K562 (cell line): ENCODE measurements at regions not wholly inside any gene's neighbourhood (a gene's known extent, or its start where the extent isn't known, plus 50 kb on each side); places are given as distances from the start of the nearest gene placed in this dataset.

Experiments
- ATAC-seq: fragments of 200-7000 bp; cut with Tn5 transposase; 3 replicates; pipeline ENCODE4 v1.9.1; 2020; ENCODE audit warnings: moderate library complexity
- BruUV-seq: library from RNA; stranded (reverse); fragments of 400-500 nt; replicated peaks from 2 replicates; lab custom pipeline; 2021; lab: Mats Ljungman, UMichigan
- CTCF ChIA-PET: fragments of 300-600 bp; formaldehyde crosslinking; extraction: SDS; loops from one replicate; lab custom pipeline; 2021; ENCODE audit warnings: low intra/inter-chr PET ratio; lab: Yijun Ruan, JAX
- POLR2A ChIA-PET: fragments of 300-600, 350-650 bp; sonication (Branson Sonifier 250); formaldehyde crosslinking; extraction: SDS; loops from one replicate; lab custom pipeline; 2021; ENCODE audit warnings: antibody characterized with exemption, inconsistent platforms; lab: Yijun Ruan, JAX
- DNase-seq, 4 experiments: peaks; one replicate each; pipeline versions ENCODE4 v3.0.0 to v3.0.0-alpha.2; 2011 to 2018; ENCODE audit warnings: low spot score in 3 of 4, mixed read lengths in 3 of 4; ENCODE audit errors: extremely low read depth in 1 of 4
- FAIRE-seq: peaks from 2 replicates; lab custom pipeline; 2011; peaks lifted over from hg19 to GRCh38; lab: Jason Lieb, UNC
- H2AFZ ChIP-seq: 2 replicates; pipeline ENCODE4 v1.6.0; 2011; ENCODE audit warnings: low read depth, low read length, control low read depth, inconsistent platforms
- H3K27ac ChIP-seq: fragments of 200-600 bp; 3 replicates; pipeline ENCODE4 v1.8.0; 2011; ENCODE audit warnings: low read depth, mild to moderate bottlenecking, control low read depth, inconsistent platforms, low read length, moderate library complexity, mixed read lengths; ENCODE audit errors: extremely low read depth
- H3K27me3 ChIP-seq, 2 experiments: fragments of 300-600 bp in 1 of 2; 2 replicates in 1 of 2; 3 replicates in 1 of 2; pipeline versions ENCODE4 v1.6.0 to v1.8.0; 2011; ENCODE audit warnings: inconsistent platforms in 2 of 2, low read length in 2 of 2, mild to moderate bottlenecking in 1 of 2, mixed read lengths in 1 of 2, moderate library complexity in 1 of 2; ENCODE audit not compliant: control insufficient read depth in 2 of 2, insufficient read depth in 2 of 2
- H3K36me3 ChIP-seq: fragments of 300-600 bp; 3 replicates; pipeline ENCODE4 v1.8.0; 2011; ENCODE audit warnings: mild to moderate bottlenecking, low read length, inconsistent platforms; ENCODE audit not compliant: control insufficient read depth, insufficient read depth
- H3K4me1 ChIP-seq, 2 experiments: fragments of 200-600 bp in 1 of 2; replicated peaks in 1 of 2; 2 replicates in 1 of 2; 3 replicates in 1 of 2; pipeline versions ENCODE4 v1.5.1 to v1.8.0; 2011; ENCODE audit warnings: inconsistent platforms in 2 of 2, low read length in 2 of 2, mild to moderate bottlenecking in 1 of 2, mixed read lengths in 1 of 2, moderate library complexity in 1 of 2; ENCODE audit not compliant: control insufficient read depth in 2 of 2, insufficient read depth in 2 of 2
- H3K4me2 ChIP-seq: 2 replicates; pipeline ENCODE4 v1.6.1; 2011; ENCODE audit warnings: low read length, control low read depth, inconsistent platforms, mixed read lengths; ENCODE audit not compliant: insufficient read depth
- H3K4me3 ChIP-seq: fragments of 200-600 bp; sonication (generic), shearing (Covaris generic); 2 replicates; pipeline ENCODE4 v1.5.1; 2016; ENCODE audit warnings: control low read depth, inconsistent platforms
- H3K79me2 ChIP-seq: fragments of 200-600 bp; 3 replicates; pipeline ENCODE4 v1.8.0; 2011; ENCODE audit warnings: low read length, inconsistent platforms; ENCODE audit not compliant: control insufficient read depth, insufficient read depth
- H3K9ac ChIP-seq, 2 experiments: 2 replicates each; pipeline versions ENCODE4 v1.6.0 to v1.6.1; 2011; ENCODE audit warnings: low read depth in 2 of 2, low read length in 2 of 2, control low read depth in 1 of 2, inconsistent platforms in 1 of 2, mild to moderate bottlenecking in 1 of 2, mixed read lengths in 1 of 2; ENCODE audit not compliant: insufficient read depth in 1 of 2
- H3K9me1 ChIP-seq: one replicate; pipeline ENCODE4 v1.6.0; 2011; ENCODE audit warnings: inconsistent platforms, mild to moderate bottlenecking, low read length, moderate library complexity; ENCODE audit not compliant: control insufficient read depth, insufficient read depth
- H3K9me3 ChIP-seq: replicated peaks from 2 replicates; pipeline ENCODE4 v1.5.1; 2011; ENCODE audit warnings: low read depth, low read length, inconsistent platforms; ENCODE audit not compliant: control insufficient read depth, insufficient read depth
- H4K20me1 ChIP-seq: replicated peaks from 2 replicates; pipeline ENCODE4 v1.6.1; 2011; ENCODE audit warnings: low read length, inconsistent platforms, mixed read lengths; ENCODE audit not compliant: control insufficient read depth, insufficient read depth
- BDP1 ChIP-seq: IDR thresholded peaks from 3 replicates; pipeline ENCODE4 v1.6.1; 2011; ENCODE audit not compliant: insufficient read length, insufficient read depth
- ELF4 ChIP-seq: fragments of 450-650 bp; formaldehyde crosslinking; IDR thresholded peaks from 2 replicates; pipeline ENCODE4 v1.4.0; 2022; ENCODE audit warnings: missing genetic modification characterization
- U2AF1 ChIP-seq: fragments of 200-400 bp; formaldehyde crosslinking; optimal IDR thresholded peaks from 2 replicates; pipeline ENCODE3; 2017; ENCODE audit warnings: mild to moderate bottlenecking, low read depth, low read length, moderate library complexity
- ZBTB8A ChIP-seq: fragments of 450-650 bp; IDR thresholded peaks from 2 replicates; pipeline ENCODE4 v1.6.1; 2018; ENCODE audit warnings: mild to moderate bottlenecking, moderate library complexity; ENCODE audit not compliant: partially characterized antibody
- ZNF212 ChIP-seq: fragments of 450-650 bp; formaldehyde crosslinking; IDR thresholded peaks from 2 replicates; pipeline ENCODE4 v1.4.0; 2020; ENCODE audit warnings: mild to moderate bottlenecking
- ZNF354B ChIP-seq: fragments of 250-450 bp; sonication (Bioruptor Pico); IDR thresholded peaks from 2 replicates; pipeline ENCODE4 v1.4.0; 2020
- WGBS: fragments of 100-300 bp; shearing (Covaris generic); methylation state at CpG from one replicate; pipeline ENCODE4 v1.1.6; 2016; ENCODE audit warnings: low coverage, mixed read lengths; ENCODE audit not compliant: insufficient coverage; ENCODE audit errors: missing lambda C conversion rate; 5-methylcytosine and 5-hydroxymethylcytosine counted together
- in situ Hi-C: fragments of 300-500 bp; cut with MboI; formaldehyde crosslinking; loops from 4 replicates; pipeline ENCODE4 v1.15.0; 2018; ENCODE audit warnings: inconsistent platforms, mixed read lengths
- intact Hi-C: fragments of 100-400 bp; cut with micrococcal nuclease; formaldehyde crosslinking; loops from 2 replicates; pipeline ENCODE4 v1.14.2; 2022
- TF ChIP-seq, protein P1 (sequence below): fragments of 450-650 bp; IDR thresholded peaks from 2 replicates; pipeline ENCODE4 v1.6.1; 2016; ENCODE audit warnings: borderline replicate concordance
- TF ChIP-seq, protein P2 (sequence below): fragments of 250-450 bp; sonication (Bioruptor Pico); IDR thresholded peaks from 2 replicates; pipeline ENCODE4 v1.5.0; 2022; ENCODE audit warnings: mild to moderate bottlenecking
- TF ChIP-seq, protein P3 (sequence below): fragments of 450-650 bp; IDR thresholded peaks from 2 replicates; pipeline ENCODE4 v1.6.1; 2016
- TF ChIP-seq, protein P4 (sequence below): fragments of 450-650 bp; conservative IDR thresholded peaks from 2 replicates; pipeline ENCODE4 v1.6.1; 2016; ENCODE audit warnings: missing genetic modification characterization, low read depth, mild to moderate bottlenecking, control low read depth, missing compliant biosample characterization

DNA sequence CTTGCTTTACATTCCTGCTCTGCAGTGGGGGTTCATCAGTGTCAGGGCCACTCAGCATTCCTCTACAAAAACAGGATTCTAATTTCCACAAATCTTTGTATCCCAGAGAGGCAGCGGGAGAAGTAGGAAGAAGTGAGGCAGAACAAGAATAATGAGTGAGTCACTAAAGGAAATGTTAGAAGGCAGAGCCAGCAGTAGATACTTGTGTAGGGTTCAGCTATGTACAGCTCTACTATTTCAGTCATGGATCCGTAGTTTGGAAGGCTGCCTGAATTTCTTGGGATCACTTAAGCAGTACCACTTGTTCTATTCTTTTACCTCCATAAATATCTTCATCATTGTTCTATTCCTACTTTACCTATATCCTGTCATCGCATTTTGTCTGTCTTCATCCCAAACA is 246.3 kb upstream of the TLE4 start:
- POLR2A ChIA-PET, result interaction anchor here (0.6 kb wide), 1 partner anchor 1710 kb away, joined by 3 read pairs; no protein-coding TSS in a partner anchor
- no peaks in the 10 kb centered on the region for H3K4me1 ChIP-seq
- no peaks in the 10 kb centered on the region for H3K36me3 ChIP-seq
- H3K79me2 ChIP-seq, result no peaks in the 10 kb centered on the region
- in situ Hi-C loops, result no loop called here
- H3K4me2 ChIP-seq, result no peak overlapping the region
- H3K4me3 ChIP-seq, result no peak overlapping the region
- no peaks in the 10 kb centered on the region for H3K9me3 ChIP-seq
- TF ChIP-seq, protein P1, sequence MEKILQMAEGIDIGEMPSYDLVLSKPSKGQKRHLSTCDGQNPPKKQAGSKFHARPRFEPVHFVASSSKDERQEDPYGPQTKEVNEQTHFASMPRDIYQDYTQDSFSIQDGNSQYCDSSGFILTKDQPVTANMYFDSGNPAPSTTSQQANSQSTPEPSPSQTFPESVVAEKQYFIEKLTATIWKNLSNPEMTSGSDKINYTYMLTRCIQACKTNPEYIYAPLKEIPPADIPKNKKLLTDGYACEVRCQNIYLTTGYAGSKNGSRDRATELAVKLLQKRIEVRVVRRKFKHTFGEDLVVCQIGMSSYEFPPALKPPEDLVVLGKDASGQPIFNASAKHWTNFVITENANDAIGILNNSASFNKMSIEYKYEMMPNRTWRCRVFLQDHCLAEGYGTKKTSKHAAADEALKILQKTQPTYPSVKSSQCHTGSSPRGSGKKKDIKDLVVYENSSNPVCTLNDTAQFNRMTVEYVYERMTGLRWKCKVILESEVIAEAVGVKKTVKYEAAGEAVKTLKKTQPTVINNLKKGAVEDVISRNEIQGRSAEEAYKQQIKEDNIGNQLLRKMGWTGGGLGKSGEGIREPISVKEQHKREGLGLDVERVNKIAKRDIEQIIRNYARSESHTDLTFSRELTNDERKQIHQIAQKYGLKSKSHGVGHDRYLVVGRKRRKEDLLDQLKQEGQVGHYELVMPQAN, result no peak
- TF ChIP-seq, protein P2, sequence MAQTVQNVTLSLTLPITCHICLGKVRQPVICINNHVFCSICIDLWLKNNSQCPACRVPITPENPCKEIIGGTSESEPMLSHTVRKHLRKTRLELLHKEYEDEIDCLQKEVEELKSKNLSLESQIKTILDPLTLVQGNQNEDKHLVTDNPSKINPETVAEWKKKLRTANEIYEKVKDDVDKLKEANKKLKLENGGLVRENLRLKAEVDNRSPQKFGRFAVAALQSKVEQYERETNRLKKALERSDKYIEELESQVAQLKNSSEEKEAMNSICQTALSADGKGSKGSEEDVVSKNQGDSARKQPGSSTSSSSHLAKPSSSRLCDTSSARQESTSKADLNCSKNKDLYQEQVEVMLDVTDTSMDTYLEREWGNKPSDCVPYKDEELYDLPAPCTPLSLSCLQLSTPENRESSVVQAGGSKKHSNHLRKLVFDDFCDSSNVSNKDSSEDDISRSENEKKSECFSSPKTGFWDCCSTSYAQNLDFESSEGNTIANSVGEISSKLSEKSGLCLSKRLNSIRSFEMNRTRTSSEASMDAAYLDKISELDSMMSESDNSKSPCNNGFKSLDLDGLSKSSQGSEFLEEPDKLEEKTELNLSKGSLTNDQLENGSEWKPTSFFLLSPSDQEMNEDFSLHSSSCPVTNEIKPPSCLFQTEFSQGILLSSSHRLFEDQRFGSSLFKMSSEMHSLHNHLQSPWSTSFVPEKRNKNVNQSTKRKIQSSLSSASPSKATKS, result no peak
- no peak for TF ChIP-seq ZNF354B (CRISPR knock-in tag)
- no peak for TF ChIP-seq U2AF1
- no peak for TF ChIP-seq ZBTB8A
- TF ChIP-seq, protein P3, sequence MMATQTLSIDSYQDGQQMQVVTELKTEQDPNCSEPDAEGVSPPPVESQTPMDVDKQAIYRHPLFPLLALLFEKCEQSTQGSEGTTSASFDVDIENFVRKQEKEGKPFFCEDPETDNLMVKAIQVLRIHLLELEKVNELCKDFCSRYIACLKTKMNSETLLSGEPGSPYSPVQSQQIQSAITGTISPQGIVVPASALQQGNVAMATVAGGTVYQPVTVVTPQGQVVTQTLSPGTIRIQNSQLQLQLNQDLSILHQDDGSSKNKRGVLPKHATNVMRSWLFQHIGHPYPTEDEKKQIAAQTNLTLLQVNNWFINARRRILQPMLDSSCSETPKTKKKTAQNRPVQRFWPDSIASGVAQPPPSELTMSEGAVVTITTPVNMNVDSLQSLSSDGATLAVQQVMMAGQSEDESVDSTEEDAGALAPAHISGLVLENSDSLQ, result no peak
- TF ChIP-seq, protein P4, sequence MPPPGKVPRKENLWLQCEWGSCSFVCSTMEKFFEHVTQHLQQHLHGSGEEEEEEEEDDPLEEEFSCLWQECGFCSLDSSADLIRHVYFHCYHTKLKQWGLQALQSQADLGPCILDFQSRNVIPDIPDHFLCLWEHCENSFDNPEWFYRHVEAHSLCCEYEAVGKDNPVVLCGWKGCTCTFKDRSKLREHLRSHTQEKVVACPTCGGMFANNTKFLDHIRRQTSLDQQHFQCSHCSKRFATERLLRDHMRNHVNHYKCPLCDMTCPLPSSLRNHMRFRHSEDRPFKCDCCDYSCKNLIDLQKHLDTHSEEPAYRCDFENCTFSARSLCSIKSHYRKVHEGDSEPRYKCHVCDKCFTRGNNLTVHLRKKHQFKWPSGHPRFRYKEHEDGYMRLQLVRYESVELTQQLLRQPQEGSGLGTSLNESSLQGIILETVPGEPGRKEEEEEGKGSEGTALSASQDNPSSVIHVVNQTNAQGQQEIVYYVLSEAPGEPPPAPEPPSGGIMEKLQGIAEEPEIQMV (tag), result no peak
- TF ChIP-seq ZNF212, result no peak
- no peak for TF ChIP-seq ELF4
- no peak for TF ChIP-seq BDP1
- CTCF ChIA-PET, result no interaction called here
- H3K9me1 ChIP-seq, result no peaks in the 10 kb centered on the region
- intact Hi-C loops, result no loop called here
- ATAC-seq, result no peak
- WGBS, result 0% methylated on average over 3 of the region's 3 CpGs
- no peak overlapping the region for H3K9ac ChIP-seq
- H3K27ac ChIP-seq, result no peak overlapping the region
- no peak for FAIRE-seq
- no TSS peak for BruUV-seq
- DNase-seq, result no peak
- no peaks in the 10 kb centered on the region for H4K20me1 ChIP-seq
- H2AFZ ChIP-seq, result no peak overlapping the region
- no peaks in the 10 kb centered on the region for H3K27me3 ChIP-seq
